22Rv1 (cell line): ENCODE measurements at regions not wholly inside any gene's neighbourhood (a gene's known extent, or its start where the extent isn't known, plus 50 kb on each side); places are given as distances from the start of the nearest gene placed in this dataset.

Experiments used
- CTCF ChIP-seq: fragments of 450-650 bp; IDR thresholded peaks from 2 replicates; pipeline ENCODE4 v1.5.1; 2017; ENCODE audit warnings: mild to moderate bottlenecking
- ZFX ChIP-seq: fragments of 450-650 bp; IDR thresholded peaks from 2 replicates; pipeline ENCODE4 v1.6.1; 2017; ENCODE audit warnings: antibody characterized with exemption, borderline replicate concordance

- TF ChIP-seq CTCF = no peak
- TF ChIP-seq ZFX = no peak
Measured at GRCh38 chr10:120103738-120104560, 211.4 kb downstream of the SEC23IP start.
